Endodermal cell (in vitro differentiated cells): ENCODE measurements at regions not wholly inside any gene's neighbourhood (a gene's known extent, or its start where the extent isn't known, plus 50 kb on each side); places are given as distances from the start of the nearest gene placed in this dataset.

Experiments
- DNase-seq: peaks from one replicate; pipeline ENCODE4 v3.0.0-alpha.2; 2017
- H3K27ac ChIP-seq: 2 replicates; pipeline ENCODE4 v1.5.1; 2013; ENCODE audit warnings: mild to moderate bottlenecking, low read depth, low read length, moderate library complexity
- H3K27me3 ChIP-seq: 2 replicates; pipeline ENCODE4 v1.6.1; 2013; ENCODE audit warnings: mild to moderate bottlenecking, low read length, moderate library complexity; ENCODE audit not compliant: insufficient read depth, control insufficient read depth, poor library complexity, severe bottlenecking
- H3K36me3 ChIP-seq: 2 replicates; pipeline ENCODE4 v1.7.0; 2013; ENCODE audit warnings: mild to moderate bottlenecking, low read length, moderate library complexity; ENCODE audit not compliant: control insufficient read depth, insufficient read depth
- H3K4me1 ChIP-seq: one replicate; pipeline ENCODE4 v1.7.0; 2013; ENCODE audit warnings: low read length; ENCODE audit not compliant: control insufficient read depth, insufficient read depth
- H3K4me3 ChIP-seq: 2 replicates; pipeline ENCODE4 v1.5.1; 2013; ENCODE audit warnings: mild to moderate bottlenecking, low read length, moderate library complexity
- H3K9ac ChIP-seq: 2 replicates; pipeline ENCODE4 v1.6.1; 2013; ENCODE audit warnings: mild to moderate bottlenecking, low read length, moderate library complexity; ENCODE audit not compliant: poor library complexity, severe bottlenecking; ENCODE audit errors: extremely low read depth
- H3K9me3 ChIP-seq: 2 replicates; pipeline ENCODE4 v1.6.1; 2013; ENCODE audit warnings: mild to moderate bottlenecking, low read length, moderate library complexity; ENCODE audit not compliant: control insufficient read depth
- H3K27ac Mint-ChIP-seq: 2 replicates; pipeline ENCODE4 v1.8.0; 2020; ENCODE audit warnings: mixed read lengths
- H3K27me3 Mint-ChIP-seq: 2 replicates; pipeline ENCODE4 v1.8.0; 2021; ENCODE audit warnings: mild to moderate bottlenecking, mixed read lengths; ENCODE audit not compliant: insufficient read depth
- H3K36me3 Mint-ChIP-seq: 2 replicates; pipeline ENCODE4 v1.8.0; 2020; ENCODE audit warnings: low read depth, mixed read lengths
- H3K4me1 Mint-ChIP-seq: 2 replicates; pipeline ENCODE4 v1.8.0; 2020; ENCODE audit warnings: mixed read lengths
- H3K4me3 Mint-ChIP-seq: 2 replicates; pipeline ENCODE4 v1.8.0; 2020; ENCODE audit warnings: mild to moderate bottlenecking, moderate library complexity, mixed read lengths
- H3K9me3 Mint-ChIP-seq: 2 replicates; pipeline ENCODE4 v1.8.0; 2020; ENCODE audit warnings: mild to moderate bottlenecking, mixed read lengths
- CTCF ChIP-seq: fragments of 200-600 bp; sonication (generic); conservative IDR thresholded peaks from 2 replicates; pipeline ENCODE4 v1.5.0; 2021; ENCODE audit warnings: antibody characterized with exemption, mild to moderate bottlenecking
- WGBS, 2 experiments: methylation state at CpG; one replicate each; pipeline versions ENCODE4 v1.1.5 to v1.1.7; 2013; ENCODE audit warnings: missing lambda C conversion rate in 2 of 2, mixed read lengths in 1 of 2; ENCODE audit not compliant: insufficient coverage in 1 of 2, insufficient read length in 1 of 2; 5-methylcytosine and 5-hydroxymethylcytosine counted together

GRCh38 chr7:38052786-38053185, 125.3 kb upstream of the STARD3NL start:
- peaks cover 10% of the 10 kb centered on the region for H3K9me3 ChIP-seq
- DNase-seq, result no peak
- no peaks in the 10 kb centered on the region for H3K4me1 ChIP-seq
- Mint-ChIP-seq H3K27ac (no peak overlapping the region), H3K4me1 (no peaks in the 10 kb centered on the region), H3K27me3 (no peaks in the 10 kb centered on the region), H3K36me3 (peaks cover 2% of the 10 kb centered on the region), H3K4me3 (no peak overlapping the region), H3K9me3 (peaks cover 22% of the 10 kb centered on the region)
- H3K9ac ChIP-seq, result no peak overlapping the region
- H3K27ac ChIP-seq, result no peak overlapping the region
- WGBS, 2 experiments, result 86 to 100% methylated on average over 2 of the region's 2 CpGs
- no peaks in the 10 kb centered on the region for H3K27me3 ChIP-seq
- H3K36me3 ChIP-seq, result no peaks in the 10 kb centered on the region
- no peak for TF ChIP-seq CTCF
- no peak overlapping the region for H3K4me3 ChIP-seq

- H3K9ac ChIP-seq, result no peak overlapping the region
- Mint-ChIP-seq H3K4me3 (no peak overlapping the region), H3K27me3 (no peaks in the 10 kb centered on the region), H3K36me3 (peaks cover 1% of the 10 kb centered on the region), H3K9me3 (peaks cover 12% of the 10 kb centered on the region), H3K4me1 (no peaks in the 10 kb centered on the region), H3K27ac (no peak overlapping the region)
- H3K4me3 ChIP-seq, result no peak overlapping the region
- no peaks in the 10 kb centered on the region for H3K36me3 ChIP-seq
- no peak for TF ChIP-seq CTCF
- peaks cover 3% of the 10 kb centered on the region for H3K9me3 ChIP-seq
- H3K27ac ChIP-seq, result no peak overlapping the region
- no peaks in the 10 kb centered on the region for H3K4me1 ChIP-seq
- no peak for DNase-seq
- H3K27me3 ChIP-seq, result no peaks in the 10 kb centered on the region
- 90 to 97% methylated on average over 3 of the region's 3 CpGs for WGBS, 2 experiments
Observed at GRCh38 chr7:38054199-38054598, 123.8 kb upstream of the STARD3NL start.

GRCh38 chr7:38057829-38058228, 120.2 kb upstream of the STARD3NL start:
- H3K36me3 ChIP-seq, result no peaks in the 10 kb centered on the region
- no peaks in the 10 kb centered on the region for H3K27me3 ChIP-seq
- no peaks in the 10 kb centered on the region for H3K4me1 Mint-ChIP-seq
- no peaks in the 10 kb centered on the region for H3K36me3 Mint-ChIP-seq
- TF ChIP-seq CTCF, result no peak
- no peaks in the 10 kb centered on the region for H3K27me3 Mint-ChIP-seq
- no peak overlapping the region for H3K9ac ChIP-seq
- no peaks in the 10 kb centered on the region for H3K9me3 Mint-ChIP-seq
- no peak overlapping the region for H3K27ac Mint-ChIP-seq
- H3K4me3 ChIP-seq, result no peak overlapping the region
- no peak overlapping the region for H3K4me3 Mint-ChIP-seq
- H3K27ac ChIP-seq, result no peak overlapping the region
- 43 to 81% methylated on average over 1 to 4 of the region's 4 CpGs for WGBS, 2 experiments
- no peaks in the 10 kb centered on the region for H3K4me1 ChIP-seq
- no peaks in the 10 kb centered on the region for H3K9me3 ChIP-seq
- no peak for DNase-seq
